Neural progenitor cell (in vitro differentiated cells): ENCODE measurements at regions not wholly inside any gene's neighbourhood (a gene's known extent, or its start where the extent isn't known, plus 50 kb on each side); places are given as distances from the start of the nearest gene placed in this dataset.

ENCODE experiments used
- EZH2phosphoT487 ChIP-seq: fragments of 200-600 bp; sonication (generic); IDR thresholded peaks from 2 replicates; pipeline ENCODE4 v1.6.1; 2017; ENCODE audit warnings: antibody characterized with exemption
- TF ChIP-seq, protein P1 (sequence below): fragments of 200-600 bp; sonication (generic); IDR thresholded peaks from 2 replicates; pipeline ENCODE4 v1.5.1; 2017; ENCODE audit warnings: antibody characterized with exemption, mild to moderate bottlenecking

DNA sequence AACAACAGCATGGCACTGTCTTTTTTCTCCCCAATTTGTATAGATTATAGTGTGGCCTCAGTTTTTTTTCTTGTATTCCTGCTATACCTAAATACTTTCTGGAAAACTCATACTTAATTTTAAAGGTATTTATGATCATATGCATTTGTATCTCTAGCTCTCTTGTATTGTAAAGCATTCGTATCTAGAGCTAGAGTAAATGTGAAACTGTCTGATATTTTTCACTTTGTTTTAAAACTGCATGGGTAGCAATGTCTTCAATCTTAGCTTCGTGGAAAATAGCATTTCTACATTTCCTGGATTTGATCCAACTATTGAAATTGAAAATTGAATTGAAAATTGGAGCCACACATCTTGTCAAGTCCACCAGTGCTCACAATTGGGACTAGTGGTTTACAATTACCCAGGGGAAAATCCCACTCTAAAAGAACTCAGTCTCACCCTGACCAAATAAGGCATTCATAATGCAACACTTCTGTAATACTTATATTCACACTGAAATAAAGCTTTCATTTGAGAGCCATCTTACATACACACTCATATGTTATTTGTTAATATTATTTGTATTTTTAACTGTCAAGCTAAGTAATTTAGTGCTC lies 51.3 kb upstream of the KLF6 start:
- TF ChIP-seq, protein P1, sequence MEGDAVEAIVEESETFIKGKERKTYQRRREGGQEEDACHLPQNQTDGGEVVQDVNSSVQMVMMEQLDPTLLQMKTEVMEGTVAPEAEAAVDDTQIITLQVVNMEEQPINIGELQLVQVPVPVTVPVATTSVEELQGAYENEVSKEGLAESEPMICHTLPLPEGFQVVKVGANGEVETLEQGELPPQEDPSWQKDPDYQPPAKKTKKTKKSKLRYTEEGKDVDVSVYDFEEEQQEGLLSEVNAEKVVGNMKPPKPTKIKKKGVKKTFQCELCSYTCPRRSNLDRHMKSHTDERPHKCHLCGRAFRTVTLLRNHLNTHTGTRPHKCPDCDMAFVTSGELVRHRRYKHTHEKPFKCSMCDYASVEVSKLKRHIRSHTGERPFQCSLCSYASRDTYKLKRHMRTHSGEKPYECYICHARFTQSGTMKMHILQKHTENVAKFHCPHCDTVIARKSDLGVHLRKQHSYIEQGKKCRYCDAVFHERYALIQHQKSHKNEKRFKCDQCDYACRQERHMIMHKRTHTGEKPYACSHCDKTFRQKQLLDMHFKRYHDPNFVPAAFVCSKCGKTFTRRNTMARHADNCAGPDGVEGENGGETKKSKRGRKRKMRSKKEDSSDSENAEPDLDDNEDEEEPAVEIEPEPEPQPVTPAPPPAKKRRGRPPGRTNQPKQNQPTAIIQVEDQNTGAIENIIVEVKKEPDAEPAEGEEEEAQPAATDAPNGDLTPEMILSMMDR = no peak
- no peak for TF ChIP-seq EZH2phosphoT487
